Activated CD8-positive, alpha-beta memory T cell treated with anti-CD3 and anti-CD28 coated beads for 4 hours (primary cell): ENCODE measurements at regions not wholly inside any gene's neighbourhood (a gene's known extent, or its start where the extent isn't known, plus 50 kb on each side); places are given as distances from the start of the nearest gene placed in this dataset.
"Not testable (repeated sequence)": the region's sequence is repeated elsewhere in the genome, so short reads cannot be mapped to it uniquely, and the experiment has no call there.

ENCODE experiments used
- DNase-seq, 2 donors: peaks; one replicate each; pipeline ENCODE4 v3.0.0-alpha.2; 2020; ENCODE audit warnings: low read depth in 2 of 2

GRCh38 chr17:56690441-56691291 lies 97.2 kb downstream of the NOG start:
- DNase-seq: no peak

- no peak for DNase-seq
Observed at GRCh38 chr17:56694825-56695224, 101.3 kb downstream of the NOG start.

- DNase-seq: no peak
Observed at GRCh38 chr17:56697190-56697589, 103.7 kb downstream of the NOG start.

GRCh38 chr17:56699186-56699894 lies 105.8 kb downstream of the NOG start:
- no peak for DNase-seq

- no peak for DNase-seq
Observed at GRCh38 chr17:56700919-56701420, 107.5 kb downstream of the NOG start.

- DNase-seq: no peak
Observed at GRCh38 chr17:56707312-56708219, 114.1 kb downstream of the NOG start.

- DNase-seq: no peak
Observed at GRCh38 chr17:56708220-56708558, 114.7 kb downstream of the NOG start.

- no peak for DNase-seq
Observed at GRCh38 chr17:56708670-56709410, 115.3 kb downstream of the NOG start.

GRCh38 chr17:56710986-56711385 lies 117.5 kb downstream of the NOG start:
- no peak for DNase-seq

- peak; percentile 44 to 51 for DNase-seq
Observed at GRCh38 chr17:56715613-56716357, 117.9 kb downstream of the C17orf67 start.

GRCh38 chr17:56717471-56717870 lies 116.2 kb downstream of the C17orf67 start:
- no peak for DNase-seq

GRCh38 chr17:56718515-56718914 lies 115.2 kb downstream of the C17orf67 start:
- DNase-seq: no peak

- DNase-seq: no peak
Observed at GRCh38 chr17:56723421-56723820, 110.3 kb downstream of the C17orf67 start.

GRCh38 chr17:56724664-56725063 lies 109.1 kb downstream of the C17orf67 start:
- DNase-seq: no peak

GRCh38 chr17:56725144-56725543 lies 108.6 kb downstream of the C17orf67 start:
- DNase-seq: no peak

- DNase-seq: no peak
Observed at GRCh38 chr17:56727876-56728617, 105.7 kb downstream of the C17orf67 start.

GRCh38 chr17:56731096-56731495 lies 102.6 kb downstream of the C17orf67 start:
- not testable (repeated sequence) for DNase-seq

GRCh38 chr17:56733833-56734232 lies 99.9 kb downstream of the C17orf67 start:
- no peak for DNase-seq

GRCh38 chr17:56735842-56736241 lies 97.9 kb downstream of the C17orf67 start:
- DNase-seq: no peak
